IMR-90 (cell line): ENCODE measurements at regions not wholly inside any gene's neighbourhood (a gene's known extent, or its start where the extent isn't known, plus 50 kb on each side); places are given as distances from the start of the nearest gene placed in this dataset.

Source experiments
- BHLHE40 ChIP-seq: fragments of 150-350 bp; IDR thresholded peaks from 2 replicates; pipeline ENCODE4 v1.6.1; 2016; ENCODE audit warnings: mild to moderate bottlenecking, low read depth, low read length
- CEBPB ChIP-seq: IDR thresholded peaks from 2 replicates; pipeline ENCODE4 v1.6.1; 2012; ENCODE audit warnings: low read depth, low read length, improper control_type of control experiment
- CHD1 ChIP-seq: IDR thresholded peaks from 2 replicates; pipeline ENCODE4 v1.6.1; 2012; ENCODE audit warnings: low read depth, low read length, improper control_type of control experiment
- FOS ChIP-seq: fragments of 150-350 bp; IDR thresholded peaks from 2 replicates; pipeline ENCODE4 v1.6.1; 2016; ENCODE audit warnings: low read depth, low read length
- MAFK ChIP-seq: IDR thresholded peaks from 2 replicates; pipeline ENCODE4 v1.6.1; 2012; ENCODE audit warnings: low read depth, low read length, improper control_type of control experiment
- MAZ ChIP-seq: IDR thresholded peaks from 2 replicates; pipeline ENCODE4 v1.6.1; 2012; ENCODE audit warnings: low read depth, mild to moderate bottlenecking, low read length, improper control_type of control experiment, moderate library complexity, borderline replicate concordance
- MXI1 ChIP-seq: IDR thresholded peaks from 2 replicates; pipeline ENCODE4 v1.6.1; 2012; ENCODE audit warnings: low read depth, mild to moderate bottlenecking, low read length, moderate library complexity, borderline replicate concordance
- POLR2A ChIP-seq: IDR thresholded peaks from 2 replicates; pipeline ENCODE4 v1.6.1; 2012; ENCODE audit warnings: mild to moderate bottlenecking, low read depth, low read length
- RAD21 ChIP-seq: IDR thresholded peaks from 2 replicates; pipeline ENCODE4 v1.6.1; 2012; ENCODE audit warnings: low read length, improper control_type of control experiment
- RFX5 ChIP-seq: IDR thresholded peaks from 2 replicates; pipeline ENCODE4 v1.8.0; 2012; ENCODE audit warnings: low read depth, mild to moderate bottlenecking, low read length, moderate library complexity
- SMC3 ChIP-seq: fragments of 150-350 bp; IDR thresholded peaks from 2 replicates; pipeline ENCODE4 v1.6.1; 2016; ENCODE audit warnings: low read depth, mild to moderate bottlenecking, antibody characterized with exemption, low read length, moderate library complexity
- TF ChIP-seq, protein P1 (sequence below): conservative IDR thresholded peaks from 2 replicates; pipeline ENCODE4 v1.5.1; 2012; ENCODE audit warnings: mild to moderate bottlenecking, low read depth, low read length, improper control_type of control experiment
- TF ChIP-seq, protein P2 (sequence below): fragments of 150-350 bp; IDR thresholded peaks from 2 replicates; pipeline ENCODE4 v1.6.1; 2017; ENCODE audit warnings: mild to moderate bottlenecking, antibody characterized with exemption, low read length, low read depth

DNA sequence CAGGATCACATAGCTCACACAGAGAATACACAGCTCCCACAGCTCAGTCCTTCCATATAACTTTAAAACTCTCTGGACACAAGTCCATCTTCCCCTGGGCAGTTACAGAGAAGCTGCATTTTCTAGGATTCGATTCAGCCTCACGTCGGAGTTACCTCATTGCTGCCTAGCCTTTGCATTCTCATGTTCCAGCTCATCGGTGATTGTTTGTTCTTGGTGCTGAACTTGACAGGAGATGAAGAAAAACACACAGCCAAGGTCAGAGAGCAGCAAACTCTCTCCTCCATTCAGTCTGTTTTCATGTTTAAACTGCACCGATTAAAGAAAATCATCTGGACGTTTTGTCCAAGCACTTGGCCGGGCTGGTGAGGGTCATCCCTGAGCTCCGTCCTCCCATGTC, 375.5 kb upstream of the CFAP20DC start:
- peak; percentile 81 for TF ChIP-seq CEBPB
- TF ChIP-seq MXI1: no peak
- TF ChIP-seq, protein P1, sequence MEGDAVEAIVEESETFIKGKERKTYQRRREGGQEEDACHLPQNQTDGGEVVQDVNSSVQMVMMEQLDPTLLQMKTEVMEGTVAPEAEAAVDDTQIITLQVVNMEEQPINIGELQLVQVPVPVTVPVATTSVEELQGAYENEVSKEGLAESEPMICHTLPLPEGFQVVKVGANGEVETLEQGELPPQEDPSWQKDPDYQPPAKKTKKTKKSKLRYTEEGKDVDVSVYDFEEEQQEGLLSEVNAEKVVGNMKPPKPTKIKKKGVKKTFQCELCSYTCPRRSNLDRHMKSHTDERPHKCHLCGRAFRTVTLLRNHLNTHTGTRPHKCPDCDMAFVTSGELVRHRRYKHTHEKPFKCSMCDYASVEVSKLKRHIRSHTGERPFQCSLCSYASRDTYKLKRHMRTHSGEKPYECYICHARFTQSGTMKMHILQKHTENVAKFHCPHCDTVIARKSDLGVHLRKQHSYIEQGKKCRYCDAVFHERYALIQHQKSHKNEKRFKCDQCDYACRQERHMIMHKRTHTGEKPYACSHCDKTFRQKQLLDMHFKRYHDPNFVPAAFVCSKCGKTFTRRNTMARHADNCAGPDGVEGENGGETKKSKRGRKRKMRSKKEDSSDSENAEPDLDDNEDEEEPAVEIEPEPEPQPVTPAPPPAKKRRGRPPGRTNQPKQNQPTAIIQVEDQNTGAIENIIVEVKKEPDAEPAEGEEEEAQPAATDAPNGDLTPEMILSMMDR: no peak
- peak; percentile 51; the same call in 1 of the 2 replicates for TF ChIP-seq POLR2A
- TF ChIP-seq RAD21: no peak
- TF ChIP-seq RFX5: no peak
- TF ChIP-seq, protein P2, sequence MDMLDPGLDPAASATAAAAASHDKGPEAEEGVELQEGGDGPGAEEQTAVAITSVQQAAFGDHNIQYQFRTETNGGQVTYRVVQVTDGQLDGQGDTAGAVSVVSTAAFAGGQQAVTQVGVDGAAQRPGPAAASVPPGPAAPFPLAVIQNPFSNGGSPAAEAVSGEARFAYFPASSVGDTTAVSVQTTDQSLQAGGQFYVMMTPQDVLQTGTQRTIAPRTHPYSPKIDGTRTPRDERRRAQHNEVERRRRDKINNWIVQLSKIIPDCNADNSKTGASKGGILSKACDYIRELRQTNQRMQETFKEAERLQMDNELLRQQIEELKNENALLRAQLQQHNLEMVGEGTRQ: no peak
- no peak for TF ChIP-seq MAFK
- peak; percentile 62 for TF ChIP-seq BHLHE40
- no peak for TF ChIP-seq SMC3
- TF ChIP-seq FOS: peak; percentile 75
- TF ChIP-seq MAZ: no peak
- no peak for TF ChIP-seq CHD1
